Thoracic aorta (tissue), 2 donors: ENCODE measurements at regions not wholly inside any gene's neighbourhood (a gene's known extent, or its start where the extent isn't known, plus 50 kb on each side); places are given as distances from the start of the nearest gene placed in this dataset.

Experiments used
- ATAC-seq: fragments of 150-250 bp; one replicate; pipeline ENCODE4 v1.8.0; 2017; ENCODE audit warnings: low read depth; ENCODE audit not compliant: insufficient number of reproducible peaks, low FRiP score
- DNase-seq: peaks from one replicate; pipeline ENCODE4 v3.0.0-alpha.2; 2020; ENCODE audit warnings: low spot score
- H3K27ac ChIP-seq, 2 donors: fragments of 200-600 bp; sonication (generic); 1 replicate in 1 of 2; 2 replicates in 1 of 2; pipeline ENCODE4 v1.5.1; 2016; ENCODE audit warnings: mild to moderate bottlenecking in 2 of 2, moderate library complexity in 2 of 2
- H3K27me3 ChIP-seq: fragments of 200-600 bp; sonication (generic); replicated peaks from 2 replicates; pipeline ENCODE4 v1.6.0; 2016; ENCODE audit warnings: mild to moderate bottlenecking; ENCODE audit not compliant: insufficient read depth
- H3K36me3 ChIP-seq: fragments of 200-600 bp; sonication (generic); one replicate; pipeline ENCODE4 v1.5.1; 2016
- H3K4me1 ChIP-seq, 2 donors: fragments of 200-600 bp; sonication (generic); 1 replicate in 1 of 2; 2 replicates in 1 of 2; pipeline versions ENCODE4 v1.5.1 to v1.6.0; 2016; ENCODE audit warnings: low read depth in 2 of 2, mild to moderate bottlenecking in 1 of 2; ENCODE audit not compliant: control insufficient read depth in 1 of 2
- H3K4me3 ChIP-seq: fragments of 200-600 bp; sonication (generic); 2 replicates; pipeline ENCODE4 v1.5.1; 2016; ENCODE audit warnings: mild to moderate bottlenecking
- H3K9me3 ChIP-seq: fragments of 200-600 bp; sonication (generic); 2 replicates; pipeline ENCODE4 v1.5.1; 2016
- CTCF ChIP-seq: fragments of 200-600 bp; sonication (generic); IDR thresholded peaks from one replicate; pipeline ENCODE4 v1.5.1; 2019; ENCODE audit warnings: antibody characterized with exemption

GRCh38 chr10:43982250-43982649 is 333.6 kb upstream of the ZNF32 start:
- no peak for DNase-seq
- no peak for TF ChIP-seq CTCF
- H3K4me1 ChIP-seq, result no peaks in the 10 kb centered on the region
- no peak for ATAC-seq
- H3K9me3 ChIP-seq, result no peaks in the 10 kb centered on the region
- no peak overlapping the region for H3K4me3 ChIP-seq
- no peak overlapping the region for H3K27ac ChIP-seq
- H3K27me3 ChIP-seq, result no peaks in the 10 kb centered on the region
- no peaks in the 10 kb centered on the region for H3K36me3 ChIP-seq

DNA sequence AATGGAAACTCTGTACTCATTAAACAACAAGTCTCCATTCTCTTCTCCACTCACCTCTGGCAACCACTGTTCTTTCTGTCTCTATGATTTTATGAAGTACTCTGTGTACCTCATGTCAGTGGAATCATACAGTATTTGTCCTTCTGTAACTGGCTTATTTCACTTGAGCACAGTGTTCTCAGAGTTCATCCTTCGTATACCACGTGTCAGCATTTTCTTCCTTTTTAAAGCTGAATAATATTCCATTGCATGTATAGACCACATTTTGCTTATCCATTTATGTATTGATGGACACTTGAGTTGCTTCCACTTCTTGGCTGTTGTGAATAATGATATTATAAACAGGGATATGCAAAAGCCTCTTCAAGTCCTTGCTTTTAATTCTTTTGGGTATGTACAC is 333.0 kb upstream of the ZNF32 start:
- Histone ChIP-seq H3K9me3 (no peaks in the 10 kb centered on the region), H3K4me3 (no peak overlapping the region), H3K4me1 (no peaks in the 10 kb centered on the region), H3K27ac (no peak overlapping the region), H3K36me3 (no peaks in the 10 kb centered on the region), H3K27me3 (no peaks in the 10 kb centered on the region)
- no peak for TF ChIP-seq CTCF
- DNase-seq (no peak), ATAC-seq (no peak)

DNA sequence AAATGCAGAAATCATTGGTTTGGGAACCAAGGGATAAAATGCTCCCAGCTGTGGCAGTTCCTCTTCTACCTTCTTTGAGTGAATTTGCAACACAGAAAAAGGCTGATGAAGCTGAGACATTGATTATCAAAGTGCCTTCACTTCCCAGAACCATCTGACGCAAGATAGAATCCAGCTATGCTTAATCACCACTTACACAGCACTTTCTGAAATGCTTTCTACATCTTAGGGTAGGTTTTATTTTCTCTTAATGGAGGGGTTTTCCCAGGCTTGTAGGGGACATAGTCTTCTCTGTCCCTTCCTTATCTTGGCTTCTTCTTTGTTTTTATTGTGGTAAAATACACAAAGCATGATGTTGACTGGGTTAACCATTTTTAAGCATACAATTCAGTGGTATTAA is 332.6 kb upstream of the ZNF32 start:
- no peaks in the 10 kb centered on the region for H3K4me1 ChIP-seq
- no peaks in the 10 kb centered on the region for H3K36me3 ChIP-seq
- DNase-seq (no peak), ATAC-seq (no peak)
- H3K27ac ChIP-seq, result no peak overlapping the region
- H3K9me3 ChIP-seq, result no peaks in the 10 kb centered on the region
- H3K27me3 ChIP-seq, result no peaks in the 10 kb centered on the region
- no peak for TF ChIP-seq CTCF
- H3K4me3 ChIP-seq, result no peak overlapping the region

- no peak for ATAC-seq
- no peak for TF ChIP-seq CTCF
- no peak for DNase-seq
- Histone ChIP-seq H3K4me3 (no peak overlapping the region), H3K36me3 (no peaks in the 10 kb centered on the region), H3K27ac (no peak overlapping the region), H3K9me3 (no peaks in the 10 kb centered on the region), H3K27me3 (no peaks in the 10 kb centered on the region), H3K4me1 (no peaks in the 10 kb centered on the region)
These were observed 332.0 kb upstream of the ZNF32 start for GRCh38 chr10:43980715-43981114.

GRCh38 chr10:43980313-43980712 is 331.6 kb upstream of the ZNF32 start:
- Histone ChIP-seq H3K4me3 (no peak overlapping the region), H3K27me3 (no peaks in the 10 kb centered on the region), H3K4me1 (no peaks in the 10 kb centered on the region), H3K9me3 (no peaks in the 10 kb centered on the region), H3K27ac (no peak overlapping the region), H3K36me3 (no peaks in the 10 kb centered on the region)
- TF ChIP-seq CTCF, result no peak
- ATAC-seq (no peak), DNase-seq (no peak)
